Keratinocyte (primary cell): ENCODE measurements at regions not wholly inside any gene's neighbourhood (a gene's known extent, or its start where the extent isn't known, plus 50 kb on each side); places are given as distances from the start of the nearest gene placed in this dataset.

Source experiments
- DNase-seq: peaks from one replicate; pipeline ENCODE4 v3.0.0-alpha.2; 2011; ENCODE audit warnings: low read depth, missing footprints, low spot score
- FAIRE-seq: peaks from 2 replicates; lab custom pipeline; 2011; peaks lifted over from hg19 to GRCh38; lab: Jason Lieb, UNC
- H2AFZ ChIP-seq: 2 replicates; pipeline ENCODE4 v1.6.0; 2012; ENCODE audit warnings: low read length, control low read depth, inconsistent platforms; ENCODE audit not compliant: control insufficient read depth
- H3K27ac ChIP-seq: 2 replicates; pipeline ENCODE4 v1.5.1; 2011; ENCODE audit warnings: low read length; ENCODE audit not compliant: control insufficient read depth, insufficient read depth
- H3K27me3 ChIP-seq: 3 replicates; pipeline ENCODE4 v1.6.0; 2011; ENCODE audit warnings: low read length; ENCODE audit not compliant: control insufficient read depth, insufficient read depth; ENCODE audit errors: extremely low read depth
- H3K36me3 ChIP-seq, 2 experiments: 2 replicates in 1 of 2; 3 replicates in 1 of 2; pipeline ENCODE4 v1.5.1; 2011; ENCODE audit warnings: low read length in 2 of 2, mild to moderate bottlenecking in 1 of 2; ENCODE audit not compliant: control insufficient read depth in 2 of 2, insufficient read depth in 2 of 2; ENCODE audit errors: extremely low read depth in 1 of 2
- H3K4me1 ChIP-seq: 3 replicates; pipeline ENCODE4 v1.5.1; 2011; ENCODE audit warnings: low read length; ENCODE audit not compliant: control insufficient read depth, insufficient read depth; ENCODE audit errors: extremely low read depth
- H3K4me2 ChIP-seq: 3 replicates; pipeline ENCODE4 v1.6.0; 2011; ENCODE audit warnings: low read depth, low read length; ENCODE audit not compliant: control insufficient read depth, insufficient read depth; ENCODE audit errors: extremely low read depth
- H3K4me3 ChIP-seq, 3 experiments: fragments of 200-600 bp in 1 of 3; sonication (generic) in 1 of 3; 2 replicates in 2 of 3; 3 replicates in 1 of 3; pipeline ENCODE4 v1.5.1; 2011 to 2016; ENCODE audit warnings: low read length in 3 of 3, mild to moderate bottlenecking in 3 of 3, control low read depth in 2 of 3, inconsistent platforms in 1 of 3, low read depth in 1 of 3, mixed read lengths in 1 of 3, mixed run types in 1 of 3, moderate library complexity in 1 of 3; ENCODE audit not compliant: control insufficient read depth in 2 of 3, insufficient read depth in 2 of 3; ENCODE audit errors: extremely low read depth in 1 of 3
- H3K79me2 ChIP-seq: 2 replicates; pipeline ENCODE4 v1.6.0; 2012; ENCODE audit warnings: low read length; ENCODE audit not compliant: control insufficient read depth, insufficient read depth
- H3K9ac ChIP-seq: 3 replicates; pipeline ENCODE4 v1.6.0; 2011; ENCODE audit warnings: low read length; ENCODE audit not compliant: control insufficient read depth, insufficient read depth; ENCODE audit errors: extremely low read depth
- H3K9me1 ChIP-seq: 3 replicates; pipeline ENCODE4 v1.6.0; 2011; ENCODE audit warnings: low read length; ENCODE audit not compliant: control insufficient read depth, insufficient read depth; ENCODE audit errors: extremely low read depth
- H3K9me3 ChIP-seq: 2 replicates; pipeline ENCODE4 v1.5.1; 2012; ENCODE audit warnings: low read depth, low read length; ENCODE audit not compliant: control insufficient read depth
- H4K20me1 ChIP-seq: 3 replicates; pipeline ENCODE4 v1.6.0; 2011; ENCODE audit warnings: low read length; ENCODE audit not compliant: control insufficient read depth, insufficient read depth; ENCODE audit errors: extremely low read depth
- CTCF ChIP-seq, 3 experiments: IDR thresholded peaks in 1 of 3; conservative IDR thresholded peaks in 1 of 3; optimal IDR thresholded peaks in 1 of 3; 2 replicates in 2 of 3; 3 replicates in 1 of 3; pipeline versions ENCODE3 to v1.5.1; 2011; ENCODE audit warnings: low read length in 3 of 3, mild to moderate bottlenecking in 3 of 3, moderate library complexity in 2 of 3, control low read depth in 1 of 3, inconsistent platforms in 1 of 3; ENCODE audit not compliant: insufficient read depth in 2 of 3; ENCODE audit errors: extremely low read depth in 1 of 3
- EZH2 ChIP-seq: IDR thresholded peaks from one replicate; pipeline ENCODE4 v1.6.1; 2012; ENCODE audit warnings: inconsistent platforms, mild to moderate bottlenecking, low read length, moderate library complexity
- dilution Hi-C: fragments of 300-500 bp; cut with MboI; formaldehyde crosslinking; loops from one replicate; pipeline ENCODE4 v1.7.0; 2020; ENCODE audit warnings: low sequenced_read_pairs; ENCODE audit not compliant: extremely low pct_ligation_motif_present

DNA sequence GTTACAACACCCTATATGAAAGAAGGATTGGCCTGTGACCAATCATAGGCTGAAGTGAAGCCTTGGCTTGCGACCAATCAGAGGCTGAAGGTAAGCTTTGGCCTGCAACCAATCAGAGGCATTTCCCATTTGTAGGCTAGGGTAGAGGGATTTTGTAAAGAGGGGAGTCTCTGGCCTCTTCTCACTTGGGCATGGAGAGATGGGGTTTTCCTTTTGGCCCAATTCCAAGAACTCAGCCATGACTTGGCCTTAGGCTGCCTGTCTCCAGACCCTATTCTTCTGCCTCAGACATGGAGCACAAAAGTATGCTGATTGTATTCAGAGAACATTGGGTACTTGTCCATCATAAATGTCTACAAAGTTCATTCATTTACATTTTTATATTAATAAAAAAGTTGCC, 308.3 kb downstream of the UTRN start:
- H2AFZ ChIP-seq, result no peak overlapping the region
- H3K27ac ChIP-seq, result no peak overlapping the region
- no peaks in the 10 kb centered on the region for H3K9me1 ChIP-seq
- H3K9ac ChIP-seq, result no peak overlapping the region
- DNase-seq, result no peak
- no peak for FAIRE-seq
- H3K36me3 ChIP-seq, result peaks cover 0 to 2% of the 10 kb centered on the region in 2 experiments
- H4K20me1 ChIP-seq, result no peaks in the 10 kb centered on the region
- no peak for TF ChIP-seq CTCF (optimal IDR thresholded peaks at IDR 0.05 in 1 of 3, IDR thresholded peaks at IDR 0.05 in 1 of 3, conservative IDR thresholded peaks at IDR 0.05 in 1 of 3; ENCODE audit: extremely low read depth in 1 of 3, insufficient read depth in 2 of 3, low read length in 3 of 3)
- TF ChIP-seq EZH2, result no peak
- no peak overlapping the region for H3K4me3 ChIP-seq
- no peaks in the 10 kb centered on the region for H3K9me3 ChIP-seq
- dilution Hi-C loops, result no loop called here
- no peaks in the 10 kb centered on the region for H3K4me1 ChIP-seq
- H3K4me2 ChIP-seq, result no peak overlapping the region
- no peaks in the 10 kb centered on the region for H3K27me3 ChIP-seq
- no peaks in the 10 kb centered on the region for H3K79me2 ChIP-seq

- dilution Hi-C loops, result no loop called here
Observed at GRCh38 chr6:144594585-144594984, 309.4 kb downstream of the UTRN start.

More at GRCh38 chr6:144594585-144594984, 309.4 kb downstream of the UTRN start:
- DNase-seq (no peak), FAIRE-seq (no peak)
- no peak overlapping the region for H3K9ac ChIP-seq
- H3K79me2 ChIP-seq, result no peaks in the 10 kb centered on the region
- no peaks in the 10 kb centered on the region for H3K27me3 ChIP-seq
- peaks cover 0 to 2% of the 10 kb centered on the region in 2 experiments for H3K36me3 ChIP-seq
- H4K20me1 ChIP-seq, result no peaks in the 10 kb centered on the region
- H3K4me3 ChIP-seq, result no peak overlapping the region
- no peaks in the 10 kb centered on the region for H3K9me3 ChIP-seq
- H3K4me1 ChIP-seq, result no peaks in the 10 kb centered on the region
- no peak overlapping the region for H3K27ac ChIP-seq
- H3K9me1 ChIP-seq, result no peaks in the 10 kb centered on the region
- H3K4me2 ChIP-seq, result no peak overlapping the region
- no peak overlapping the region for H2AFZ ChIP-seq
- TF ChIP-seq CTCF (optimal IDR thresholded peaks at IDR 0.05 in 1 of 3, IDR thresholded peaks at IDR 0.05 in 1 of 3, conservative IDR thresholded peaks at IDR 0.05 in 1 of 3; ENCODE audit: extremely low read depth in 1 of 3, insufficient read depth in 2 of 3, low read length in 3 of 3) (no peak), EZH2 (no peak)
